PC-3 (cell line): ENCODE measurements at regions not wholly inside any gene's neighbourhood (a gene's known extent, or its start where the extent isn't known, plus 50 kb on each side); places are given as distances from the start of the nearest gene placed in this dataset.

ENCODE experiments used
- ATAC-seq: fragments of 200-7000 bp; cut with Tn5 transposase; 2 replicates; pipeline ENCODE4 v1.9.1; 2020; ENCODE audit warnings: mild to moderate bottlenecking, moderate library complexity
- BruUV-seq: library from RNA; stranded (reverse); fragments of 400-500 nt; replicated peaks from 2 replicates; lab custom pipeline; 2021; lab: Mats Ljungman, UMichigan
- CTCF ChIA-PET: fragments of 300-600 bp; sonication (Branson Sonifier 250); formaldehyde crosslinking; loops from one replicate; lab custom pipeline; 2022; ENCODE audit warnings: antibody characterized with exemption; lab: Charles Lee
- POLR2A ChIA-PET: fragments of 300-600 bp; sonication (Branson Sonifier 250); formaldehyde crosslinking; loops from one replicate; lab custom pipeline; 2022; ENCODE audit warnings: antibody characterized with exemption; ENCODE audit not compliant: unreplicated experiment; lab: Charles Lee
- DNase-seq: peaks from one replicate; pipeline ENCODE4 v3.0.0-alpha.2; 2015
- H2AFZ ChIP-seq: fragments of 300-600 bp; sonication (generic); 2 replicates; pipeline ENCODE4 v1.6.0; 2016; ENCODE audit warnings: antibody characterized with exemption, low read length
- H3F3A ChIP-seq: fragments of 300-600 bp; sonication (generic); one replicate; pipeline ENCODE4 v1.6.0; 2017; ENCODE audit warnings: antibody characterized with exemption, low read length, control low read depth, mild to moderate bottlenecking; ENCODE audit not compliant: unreplicated experiment
- H3K27ac ChIP-seq: fragments of 300-600 bp; sonication (generic); 2 replicates; pipeline ENCODE4 v1.5.1; 2016; ENCODE audit warnings: mild to moderate bottlenecking, low read length
- H3K27me3 ChIP-seq: fragments of 300-600 bp; sonication (generic); 2 replicates; pipeline ENCODE4 v1.6.1; 2016; ENCODE audit warnings: low read length, mixed read lengths
- H3K36me3 ChIP-seq: fragments of 300-600 bp; sonication (generic); 2 replicates; pipeline ENCODE4 v1.6.1; 2016; ENCODE audit warnings: low read depth, mixed run types, low read length, mixed read lengths
- H3K4me1 ChIP-seq: fragments of 300-600 bp; sonication (generic); 2 replicates; pipeline ENCODE4 v1.5.1; 2016; ENCODE audit warnings: low read length; ENCODE audit not compliant: insufficient read depth
- H3K4me2 ChIP-seq: fragments of 300-600 bp; sonication (generic); 2 replicates; pipeline ENCODE4 v1.6.0; 2016; ENCODE audit warnings: low read length
- H3K4me3 ChIP-seq: fragments of 300-600 bp; sonication (generic); 2 replicates; pipeline ENCODE4 v1.5.1; 2016; ENCODE audit warnings: mild to moderate bottlenecking, low read length, mixed read lengths
- H3K79me2 ChIP-seq: fragments of 300-600 bp; sonication (generic); 2 replicates; pipeline ENCODE4 v1.6.1; 2017; ENCODE audit warnings: low read length, mixed read lengths
- H3K9ac ChIP-seq: fragments of 300-600 bp; sonication (generic); 2 replicates; pipeline ENCODE4 v1.6.0; 2016; ENCODE audit warnings: mild to moderate bottlenecking, low read length
- H3K9me2 ChIP-seq: fragments of 300-600 bp; sonication (generic); replicated peaks from 2 replicates; pipeline ENCODE4 v1.6.1; 2016; ENCODE audit warnings: mixed run types, low read length, mixed read lengths
- H3K9me3 ChIP-seq: fragments of 300-600 bp; sonication (generic); 2 replicates; pipeline ENCODE4 v1.6.1; 2016; ENCODE audit warnings: low read length, mixed read lengths
- H4K20me1 ChIP-seq: fragments of 300-600 bp; sonication (generic); 2 replicates; pipeline ENCODE4 v1.6.1; 2016; ENCODE audit warnings: low read length, mixed read lengths
- EZH2 ChIP-seq: fragments of 300-600 bp; sonication (generic); IDR thresholded peaks from one replicate; pipeline ENCODE4 v1.6.1; 2017; ENCODE audit warnings: antibody characterized with exemption, mild to moderate bottlenecking, low read length; ENCODE audit not compliant: unreplicated experiment
- EZH2phosphoT487 ChIP-seq: fragments of 300-600 bp; sonication (generic); IDR thresholded peaks from 2 replicates; pipeline ENCODE4 v1.6.1; 2018; ENCODE audit warnings: mild to moderate bottlenecking, antibody characterized with exemption, low read length, borderline replicate concordance
- intact Hi-C: fragments of 100-400 bp; cut with micrococcal nuclease; formaldehyde crosslinking; loops from 2 replicates; pipeline ENCODE4 v1.9.0; 2023
- TF ChIP-seq, protein P1 (sequence below): fragments of 300-600 bp; sonication (generic); conservative IDR thresholded peaks from 2 replicates; pipeline ENCODE4 v1.5.1; 2017; ENCODE audit warnings: antibody characterized with exemption, low read depth, mild to moderate bottlenecking, low read length

- no peaks in the 10 kb centered on the region for H3K9me2 ChIP-seq
- no TSS peak for BruUV-seq
- no peak for DNase-seq
- POLR2A ChIA-PET = no interaction called here
- intact Hi-C loops = no loop called here
- no peaks in the 10 kb centered on the region for H3K9me3 ChIP-seq
- H3K27ac ChIP-seq = no peak overlapping the region
- H3K4me3 ChIP-seq = no peak overlapping the region
- H4K20me1 ChIP-seq = no peaks in the 10 kb centered on the region
- no peak overlapping the region for H3K9ac ChIP-seq
- H3F3A ChIP-seq = no peaks in the 10 kb centered on the region
- CTCF ChIA-PET = no interaction called here
- no peak overlapping the region for H3K4me2 ChIP-seq
- TF ChIP-seq EZH2phosphoT487 (no peak), EZH2 (no peak)
- TF ChIP-seq, protein P1, sequence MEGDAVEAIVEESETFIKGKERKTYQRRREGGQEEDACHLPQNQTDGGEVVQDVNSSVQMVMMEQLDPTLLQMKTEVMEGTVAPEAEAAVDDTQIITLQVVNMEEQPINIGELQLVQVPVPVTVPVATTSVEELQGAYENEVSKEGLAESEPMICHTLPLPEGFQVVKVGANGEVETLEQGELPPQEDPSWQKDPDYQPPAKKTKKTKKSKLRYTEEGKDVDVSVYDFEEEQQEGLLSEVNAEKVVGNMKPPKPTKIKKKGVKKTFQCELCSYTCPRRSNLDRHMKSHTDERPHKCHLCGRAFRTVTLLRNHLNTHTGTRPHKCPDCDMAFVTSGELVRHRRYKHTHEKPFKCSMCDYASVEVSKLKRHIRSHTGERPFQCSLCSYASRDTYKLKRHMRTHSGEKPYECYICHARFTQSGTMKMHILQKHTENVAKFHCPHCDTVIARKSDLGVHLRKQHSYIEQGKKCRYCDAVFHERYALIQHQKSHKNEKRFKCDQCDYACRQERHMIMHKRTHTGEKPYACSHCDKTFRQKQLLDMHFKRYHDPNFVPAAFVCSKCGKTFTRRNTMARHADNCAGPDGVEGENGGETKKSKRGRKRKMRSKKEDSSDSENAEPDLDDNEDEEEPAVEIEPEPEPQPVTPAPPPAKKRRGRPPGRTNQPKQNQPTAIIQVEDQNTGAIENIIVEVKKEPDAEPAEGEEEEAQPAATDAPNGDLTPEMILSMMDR = no peak
- no peaks in the 10 kb centered on the region for H3K79me2 ChIP-seq
- no peaks in the 10 kb centered on the region for H3K4me1 ChIP-seq
- ATAC-seq = no peak
- H3K36me3 ChIP-seq = no peaks in the 10 kb centered on the region
- no peak overlapping the region for H2AFZ ChIP-seq
- peaks cover 28% of the 10 kb centered on the region for H3K27me3 ChIP-seq
Observed at GRCh38 chr6:45813943-45814342, 201.7 kb downstream of the CLIC5 start.

DNA sequence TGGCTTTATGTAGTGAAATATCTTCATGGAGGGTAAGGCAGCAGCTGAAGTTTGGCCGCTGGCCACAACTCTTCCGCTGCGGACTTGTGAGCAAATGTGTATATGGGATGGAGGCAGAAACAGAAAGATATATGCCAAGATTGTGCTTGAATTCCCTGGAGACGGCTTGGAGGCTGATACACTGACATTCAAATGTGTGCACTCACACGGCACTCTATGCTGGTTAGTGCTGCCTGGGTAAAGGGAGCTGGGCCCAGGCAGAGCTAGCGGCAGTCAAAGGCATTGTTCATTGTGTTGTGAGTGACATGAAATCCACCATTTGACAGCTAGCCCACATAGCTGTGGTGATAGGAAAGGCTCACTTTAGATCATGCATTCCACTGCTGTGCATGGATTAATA is 202.7 kb downstream of the CLIC5 start:
- H3K4me2 ChIP-seq = no peak overlapping the region
- H2AFZ ChIP-seq = no peak overlapping the region
- H3K4me1 ChIP-seq = no peaks in the 10 kb centered on the region
- ChIA-PET POLR2A (no interaction called here), CTCF (no interaction called here)
- no peak for DNase-seq
- TF ChIP-seq EZH2phosphoT487 = no peak
- no peak for TF ChIP-seq EZH2
- TF ChIP-seq, protein P1 = no peak
- no peak overlapping the region for H3K9ac ChIP-seq
- H3K27me3 ChIP-seq = peaks cover 28% of the 10 kb centered on the region
- H3K4me3 ChIP-seq = no peak overlapping the region
- ATAC-seq = no peak
- no peaks in the 10 kb centered on the region for H3K9me2 ChIP-seq
- no peaks in the 10 kb centered on the region for H3K9me3 ChIP-seq
- no TSS peak for BruUV-seq
- H3K36me3 ChIP-seq = no peaks in the 10 kb centered on the region
- H3F3A ChIP-seq = no peaks in the 10 kb centered on the region
- H3K27ac ChIP-seq = no peak overlapping the region
- intact Hi-C loops = no loop called here
- no peaks in the 10 kb centered on the region for H3K79me2 ChIP-seq
- no peaks in the 10 kb centered on the region for H4K20me1 ChIP-seq

DNA sequence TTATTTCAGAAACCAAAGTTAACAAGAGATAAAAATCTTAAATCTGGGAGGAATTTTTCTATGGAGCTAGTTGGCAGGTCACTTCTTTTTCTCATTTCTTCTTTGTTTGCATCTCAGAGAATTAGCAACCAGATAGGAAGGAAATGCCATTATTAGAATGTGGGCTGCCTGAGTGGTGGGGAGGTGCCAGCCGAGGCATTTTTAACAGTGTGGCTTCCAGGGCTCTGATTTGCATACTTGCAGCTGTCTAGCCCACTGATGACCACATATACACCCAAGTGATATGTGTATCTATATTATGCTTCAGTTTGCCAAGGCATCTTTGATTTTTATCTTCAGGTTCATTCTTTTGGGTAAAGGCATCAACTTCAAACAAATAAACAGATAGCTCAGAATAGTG is 206.7 kb downstream of the CLIC5 start:
- peaks cover 30% of the 10 kb centered on the region for H3K27me3 ChIP-seq
- H4K20me1 ChIP-seq = no peaks in the 10 kb centered on the region
- no peaks in the 10 kb centered on the region for H3K4me1 ChIP-seq
- no peak overlapping the region for H3K4me3 ChIP-seq
- H2AFZ ChIP-seq = no peak overlapping the region
- H3K79me2 ChIP-seq = no peaks in the 10 kb centered on the region
- no peaks in the 10 kb centered on the region for H3F3A ChIP-seq
- POLR2A ChIA-PET = no interaction called here
- no peak overlapping the region for H3K9ac ChIP-seq
- intact Hi-C loops = no loop called here
- CTCF ChIA-PET = no interaction called here
- H3K4me2 ChIP-seq = no peak overlapping the region
- TF ChIP-seq EZH2 (no peak), EZH2phosphoT487 (no peak)
- ATAC-seq (no peak), DNase-seq (no peak)
- no peaks in the 10 kb centered on the region for H3K9me2 ChIP-seq
- 0 out of 2 replicates have a peak, but pooled peaks cover 6% of the 10 kb centered on the region for H3K9me3 ChIP-seq
- H3K27ac ChIP-seq = no peak overlapping the region
- BruUV-seq = no TSS peak
- H3K36me3 ChIP-seq = no peaks in the 10 kb centered on the region
